Skeletal muscle satellite cell (primary cell): ENCODE measurements at regions not wholly inside any gene's neighbourhood (a gene's known extent, or its start where the extent isn't known, plus 50 kb on each side); places are given as distances from the start of the nearest gene placed in this dataset.
"Not testable (repeated sequence)": the region's sequence is repeated elsewhere in the genome, so short reads cannot be mapped to it uniquely, and the experiment has no call there.

ENCODE experiments used
- H3K27me3 ChIP-seq: 2 replicates; pipeline ENCODE4 v1.7.0; 2013; ENCODE audit warnings: low read length; ENCODE audit not compliant: control insufficient read depth, insufficient read depth
- H3K36me3 ChIP-seq: 2 replicates; pipeline ENCODE4 v1.7.0; 2013; ENCODE audit warnings: mild to moderate bottlenecking, control low read depth, low read length; ENCODE audit not compliant: insufficient read depth
- H3K4me1 ChIP-seq: 2 replicates; pipeline ENCODE4 v1.7.0; 2013; ENCODE audit warnings: low read length; ENCODE audit not compliant: control insufficient read depth, insufficient read depth
- H3K4me2 ChIP-seq: 2 replicates; pipeline ENCODE4 v1.7.0; 2013; ENCODE audit warnings: mild to moderate bottlenecking, low read length
- H3K4me3 ChIP-seq: 2 replicates; pipeline ENCODE4 v1.7.0; 2013; ENCODE audit warnings: low read length
- H3K9ac ChIP-seq: 2 replicates; pipeline ENCODE4 v1.7.0; 2013; ENCODE audit warnings: mild to moderate bottlenecking, low read depth, low read length, moderate library complexity
- H3K9me3 ChIP-seq: replicated peaks from 2 replicates; pipeline ENCODE4 v1.7.0; 2013; ENCODE audit warnings: mild to moderate bottlenecking, control low read depth, low read length

DNA sequence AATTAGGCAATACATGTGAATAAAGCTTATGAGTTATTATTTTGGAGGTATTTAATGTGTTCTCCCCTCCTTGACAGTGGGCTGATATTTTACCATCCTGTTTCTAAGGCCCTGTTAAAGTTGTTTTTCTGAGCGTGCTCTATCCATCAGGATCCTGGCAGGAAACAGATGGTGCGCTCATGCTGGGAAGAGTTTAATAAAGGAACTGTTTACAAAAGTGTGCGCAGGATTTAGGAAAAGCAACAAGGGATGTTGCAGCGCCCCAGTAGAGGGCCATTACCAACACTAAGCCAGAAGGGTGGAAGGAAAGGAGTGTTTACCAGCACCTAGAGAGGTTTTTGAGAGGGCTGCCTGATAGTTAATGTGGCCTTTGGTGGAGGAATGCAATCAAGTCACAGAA lies 374.5 kb downstream of the KCNRG start:
- Histone ChIP-seq H3K9ac (no peak overlapping the region), H3K9me3 (no peaks in the 10 kb centered on the region), H3K27me3 (no peaks in the 10 kb centered on the region), H3K4me3 (no peak overlapping the region), H3K4me2 (no peak overlapping the region), H3K36me3 (no peaks in the 10 kb centered on the region), H3K4me1 (peaks cover 32% of the 10 kb centered on the region)

DNA sequence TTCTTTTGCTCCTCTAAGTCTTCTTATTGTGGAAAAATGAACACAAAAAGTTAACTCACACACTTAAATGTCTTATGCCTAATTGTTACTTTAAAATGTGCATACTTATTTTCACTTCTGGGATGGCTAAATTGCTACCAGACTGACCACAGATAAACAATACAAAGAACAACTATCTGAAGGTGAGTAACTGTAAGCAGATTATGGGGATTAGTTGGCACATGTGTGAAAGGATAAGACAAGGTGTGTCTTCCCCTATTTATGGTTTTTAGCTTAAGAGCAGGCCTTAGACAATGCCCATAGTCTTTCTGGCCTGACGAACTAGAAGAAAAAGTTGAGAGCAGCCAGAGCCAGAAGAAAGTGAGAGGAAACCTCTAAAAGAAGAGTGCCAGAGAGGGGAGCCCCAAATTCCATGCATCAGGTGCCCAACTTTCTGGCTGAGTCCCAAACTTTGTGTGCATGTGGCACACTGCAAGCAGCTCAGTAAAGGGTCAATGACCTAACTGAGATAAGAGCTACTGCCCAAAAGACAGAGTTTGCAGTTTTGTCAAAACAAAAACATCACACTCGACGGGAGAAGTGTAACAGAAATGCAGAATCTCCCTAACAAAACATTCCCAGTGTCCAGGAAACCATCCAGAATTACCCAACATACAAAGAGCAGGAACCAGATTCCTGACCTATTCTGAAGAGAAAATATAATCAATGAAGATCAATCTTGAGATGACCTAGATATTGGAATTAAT lies 375.4 kb downstream of the KCNRG start:
- no peak overlapping the region for H3K9ac ChIP-seq
- H3K4me2 ChIP-seq = no peak overlapping the region

DNA sequence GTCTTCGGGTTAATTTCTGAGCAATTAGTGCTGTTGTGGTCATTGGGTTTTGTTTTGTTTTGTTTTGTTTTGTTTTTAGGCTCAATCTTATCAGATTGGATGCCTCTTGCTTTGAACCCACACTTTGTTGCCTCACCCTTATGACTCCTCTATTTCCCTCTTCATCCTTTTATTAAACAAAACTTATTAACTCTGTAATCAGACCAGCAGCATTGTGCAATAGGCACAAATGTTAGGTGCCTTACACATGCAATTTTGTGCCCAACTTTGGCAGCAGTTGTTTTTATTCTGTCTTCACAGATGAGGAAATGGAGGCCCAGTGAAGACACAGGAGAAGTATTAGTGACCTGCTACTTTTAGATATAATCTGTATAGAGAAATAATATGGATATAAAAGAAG lies 377.7 kb downstream of the KCNRG start:
- Histone ChIP-seq H3K4me2 (no peak overlapping the region), H3K9me3 (no peaks in the 10 kb centered on the region), H3K27me3 (no peaks in the 10 kb centered on the region), H3K4me3 (no peak overlapping the region), H3K4me1 (peaks cover 8% of the 10 kb centered on the region), H3K36me3 (no peaks in the 10 kb centered on the region), H3K9ac (no peak overlapping the region)

More for the DNA sequence above, 375.4 kb downstream of the KCNRG start:
- Histone ChIP-seq H3K4me1 (peaks cover 31% of the 10 kb centered on the region), H3K36me3 (no peaks in the 10 kb centered on the region), H3K9me3 (no peaks in the 10 kb centered on the region), H3K27me3 (no peaks in the 10 kb centered on the region), H3K4me3 (no peak overlapping the region)

DNA sequence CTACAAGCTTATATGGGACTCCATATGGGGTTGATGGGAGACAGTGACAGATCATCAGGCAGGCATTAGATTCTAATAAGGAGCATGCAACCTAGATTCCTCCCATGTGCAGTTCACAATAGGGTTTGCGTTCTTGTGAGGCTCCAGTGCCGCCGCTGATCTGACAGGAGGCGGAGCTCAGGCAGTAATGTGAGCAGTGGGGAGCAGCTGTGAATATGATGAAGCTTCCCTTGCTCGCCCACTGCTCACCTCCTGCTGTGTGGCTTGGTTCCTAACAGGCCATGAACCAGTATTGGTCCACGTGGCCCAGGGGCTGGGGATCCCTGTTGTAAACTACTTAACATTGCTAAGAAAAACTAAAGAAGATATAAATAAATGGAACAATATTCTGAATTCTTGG lies 378.4 kb downstream of the KCNRG start:
- no peak overlapping the region for H3K9ac ChIP-seq
- no peak overlapping the region for H3K4me3 ChIP-seq
- no peaks in the 10 kb centered on the region for H3K36me3 ChIP-seq
- H3K27me3 ChIP-seq = no peaks in the 10 kb centered on the region
- no peak overlapping the region for H3K4me2 ChIP-seq
- peaks cover 8% of the 10 kb centered on the region for H3K4me1 ChIP-seq
- no peaks in the 10 kb centered on the region for H3K9me3 ChIP-seq

DNA sequence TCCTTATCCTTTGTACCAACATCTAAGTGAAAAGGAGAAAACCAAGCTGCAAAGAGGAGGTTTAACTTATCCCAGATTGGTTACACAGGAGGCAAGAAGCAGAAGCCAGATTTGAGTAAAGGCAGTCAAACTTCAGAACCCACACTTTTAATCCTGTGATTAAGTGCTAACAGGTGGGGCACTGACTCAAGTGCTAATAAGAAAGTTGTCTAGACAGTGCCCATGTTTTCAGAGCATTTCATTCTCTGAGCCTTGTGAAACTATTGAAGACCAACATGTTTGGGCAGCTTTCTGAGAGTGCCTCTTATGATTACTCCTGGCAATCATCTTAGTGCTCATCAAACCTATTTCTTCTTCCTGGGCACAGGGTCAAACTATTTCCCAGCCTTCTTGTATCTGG lies 380.8 kb downstream of the KCNRG start:
- H3K4me3 ChIP-seq = no peak overlapping the region
- no peaks in the 10 kb centered on the region for H3K9me3 ChIP-seq
- no peaks in the 10 kb centered on the region for H3K36me3 ChIP-seq
- H3K9ac ChIP-seq = no peak overlapping the region
- no peak overlapping the region for H3K4me2 ChIP-seq
- peaks cover 18% of the 10 kb centered on the region for H3K4me1 ChIP-seq
- H3K27me3 ChIP-seq = no peaks in the 10 kb centered on the region

DNA sequence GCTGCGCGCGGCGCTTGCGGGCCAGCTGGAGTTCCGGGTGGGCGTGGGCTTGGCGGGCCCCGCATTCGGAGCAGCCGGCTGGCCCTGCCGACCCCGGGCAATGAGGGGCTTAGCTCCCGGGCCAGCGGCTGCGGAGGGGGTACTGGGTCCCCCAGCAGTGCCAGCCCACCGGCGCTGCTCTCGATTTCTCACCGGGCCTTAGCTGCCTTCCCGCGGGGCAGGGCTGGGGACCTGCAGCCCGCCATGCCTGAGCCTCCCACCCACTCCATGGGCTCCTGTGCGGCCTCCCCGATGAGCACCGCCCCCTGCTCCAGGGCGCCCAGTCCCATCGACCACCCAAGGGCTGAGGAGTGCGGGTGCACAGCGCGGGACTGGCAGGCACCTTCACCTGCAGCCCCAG lies 381.4 kb downstream of the KCNRG start:
- not testable (repeated sequence) for H3K9ac ChIP-seq, H3K4me2 ChIP-seq, H3K27me3 ChIP-seq, H3K36me3 ChIP-seq, H3K4me3 ChIP-seq, H3K9me3 ChIP-seq
- peaks cover 24% of the 10 kb centered on the region for H3K4me1 ChIP-seq

DNA sequence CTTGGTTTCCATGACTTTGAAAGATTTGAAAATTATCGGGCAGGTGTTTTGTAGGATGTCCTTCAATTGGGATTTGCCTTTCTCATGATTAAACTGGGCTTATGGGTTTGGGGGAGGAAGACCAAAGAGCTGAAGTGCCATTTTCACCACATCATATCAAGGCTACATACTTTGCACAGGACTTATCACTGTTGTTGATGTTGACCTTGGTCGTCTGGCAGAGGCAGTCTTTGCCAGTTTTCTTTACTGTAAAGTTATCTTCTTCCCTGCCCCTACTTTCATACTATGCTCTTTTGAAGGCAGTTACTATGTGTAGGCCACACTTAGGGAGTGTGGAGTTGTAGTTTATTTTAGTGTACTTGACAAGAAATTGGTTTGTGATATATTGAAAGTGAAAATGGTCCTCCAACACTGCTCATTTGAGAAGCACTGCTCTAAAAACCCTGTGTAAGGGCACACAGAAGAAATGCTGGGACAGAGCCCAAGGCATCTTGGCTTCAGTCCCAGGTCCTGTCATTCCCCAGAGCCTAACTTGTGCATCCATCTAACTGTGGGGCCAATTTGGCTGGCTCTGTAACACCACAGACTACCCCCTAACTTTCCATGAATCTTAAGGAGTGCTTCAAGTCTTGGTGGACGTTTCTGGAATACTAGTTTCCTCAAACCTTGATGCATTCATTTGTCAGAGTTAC lies 384.9 kb downstream of the KCNRG start:
- no peak overlapping the region for H3K9ac ChIP-seq
- no peak overlapping the region for H3K4me3 ChIP-seq
- H3K4me1 ChIP-seq = peaks cover 26% of the 10 kb centered on the region

DNA sequence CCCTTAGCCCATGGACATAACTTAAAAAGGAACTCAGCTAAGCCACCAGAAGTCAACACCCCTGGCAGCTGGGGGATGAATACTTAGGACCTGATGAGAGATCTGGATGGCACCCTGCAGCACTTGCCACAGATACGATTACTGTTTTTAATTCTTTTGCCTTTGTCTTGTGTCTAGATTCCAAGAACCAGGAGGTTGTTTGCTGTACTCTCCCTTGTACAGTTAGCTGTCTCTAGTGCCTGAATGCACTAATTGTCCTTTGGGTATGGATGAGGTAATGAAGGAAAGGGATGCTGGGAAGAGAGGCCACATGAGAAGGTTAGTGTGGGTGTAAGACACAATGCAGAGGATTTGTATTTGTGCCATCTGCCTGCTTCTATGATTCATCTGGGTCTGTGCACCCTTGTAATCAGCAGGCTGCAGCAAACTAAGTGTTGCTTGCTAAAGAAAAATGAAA lies 385.8 kb downstream of the KCNRG start:
- Histone ChIP-seq H3K36me3 (no peaks in the 10 kb centered on the region), H3K27me3 (peaks cover 7% of the 10 kb centered on the region), H3K4me3 (peak overlapping the region; percentile 28), H3K9me3 (no peaks in the 10 kb centered on the region), H3K9ac (no peak overlapping the region), H3K4me1 (peaks cover 26% of the 10 kb centered on the region), H3K4me2 (peak overlapping the region; percentile 69)

More for the DNA sequence above, 384.9 kb downstream of the KCNRG start:
- H3K36me3 ChIP-seq = no peaks in the 10 kb centered on the region
- H3K4me2 ChIP-seq = no peak overlapping the region
- H3K27me3 ChIP-seq = peaks cover 7% of the 10 kb centered on the region
- no peaks in the 10 kb centered on the region for H3K9me3 ChIP-seq

DNA sequence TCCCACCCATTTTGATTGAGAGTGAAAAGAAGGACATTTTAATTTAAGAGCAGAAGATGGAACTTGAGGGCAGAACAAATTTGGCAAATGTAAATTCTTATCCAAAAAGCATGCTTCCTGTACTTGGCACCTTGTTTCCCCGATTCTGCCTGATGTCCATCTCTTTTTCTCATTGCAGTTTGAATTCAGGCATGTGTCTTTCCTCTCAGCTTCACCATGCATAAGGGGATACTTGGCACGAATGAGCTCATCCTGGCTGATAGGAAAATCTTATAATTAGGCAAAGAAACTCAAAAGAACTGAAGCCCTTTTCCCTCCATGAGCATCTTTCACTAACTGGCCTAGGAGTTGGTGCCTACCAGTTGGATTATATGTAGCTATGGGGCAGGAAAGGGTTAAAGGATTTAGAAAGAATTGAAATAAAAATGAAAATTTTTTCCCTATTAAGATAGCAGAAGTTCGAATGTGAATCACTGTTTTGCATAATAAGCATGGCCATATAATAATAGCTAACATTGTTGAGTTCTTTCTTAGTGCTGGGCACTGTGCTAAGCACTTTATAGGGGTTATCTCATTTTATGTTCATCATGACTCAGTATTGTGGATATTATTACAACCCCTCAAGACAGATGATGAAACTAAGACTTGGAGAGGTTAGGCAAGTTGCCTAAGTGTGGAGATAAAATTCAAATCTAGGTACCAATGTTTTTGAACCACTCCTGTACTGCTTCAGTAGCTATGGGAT lies 386.6 kb downstream of the KCNRG start:
- Histone ChIP-seq H3K27me3 (peaks cover 7% of the 10 kb centered on the region), H3K4me3 (peak overlapping the region; percentile 28), H3K9ac (no peak overlapping the region), H3K9me3 (no peaks in the 10 kb centered on the region), H3K36me3 (no peaks in the 10 kb centered on the region), H3K4me2 (peak overlapping the region; percentile 69), H3K4me1 (peaks cover 26% of the 10 kb centered on the region)

DNA sequence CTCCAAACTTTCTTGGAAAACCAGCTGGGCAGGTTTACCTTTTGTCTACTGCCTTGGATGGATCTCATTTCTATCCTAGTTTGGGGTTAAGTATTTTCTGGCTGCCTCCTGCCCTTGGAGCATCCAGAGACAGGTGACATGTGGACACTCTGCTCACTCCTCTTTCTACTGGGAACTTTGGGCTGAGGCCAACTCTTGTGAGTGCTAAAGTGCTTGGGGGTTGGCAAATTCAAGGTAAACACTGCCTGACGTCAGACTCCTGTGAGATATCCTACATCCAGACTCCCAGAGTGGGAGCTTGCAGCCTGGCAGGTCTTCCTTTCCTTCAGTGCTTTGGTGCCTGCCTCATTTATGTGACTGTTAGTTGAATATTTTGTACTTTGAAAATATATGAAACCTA lies 388.1 kb downstream of the KCNRG start:
- peaks cover 7% of the 10 kb centered on the region for H3K27me3 ChIP-seq
- no peaks in the 10 kb centered on the region for H3K36me3 ChIP-seq
- H3K9me3 ChIP-seq = no peaks in the 10 kb centered on the region
- H3K4me3 ChIP-seq = no peak overlapping the region
- peaks cover 26% of the 10 kb centered on the region for H3K4me1 ChIP-seq
- H3K4me2 ChIP-seq = no peak overlapping the region
- no peak overlapping the region for H3K9ac ChIP-seq

DNA sequence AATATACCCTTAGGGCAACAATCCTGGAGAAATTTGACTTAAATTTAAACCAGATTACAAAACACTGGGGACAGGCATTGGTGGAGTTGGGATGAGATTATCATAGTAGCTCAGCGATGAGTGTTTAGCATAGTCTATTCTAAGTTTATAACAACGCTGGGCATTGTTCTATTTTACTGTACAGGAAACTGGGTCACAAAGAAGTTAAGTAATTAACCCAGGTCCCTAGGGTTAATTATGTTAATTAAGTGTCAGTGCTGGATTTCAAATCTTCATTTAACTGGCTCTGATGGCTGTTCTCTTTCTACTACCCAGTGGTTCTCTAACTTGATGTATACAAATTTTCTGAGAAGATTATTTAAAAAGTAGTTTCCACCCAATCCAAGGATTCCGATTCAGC lies 388.9 kb downstream of the KCNRG start:
- peaks cover 7% of the 10 kb centered on the region for H3K27me3 ChIP-seq

More for the DNA sequence above, 388.9 kb downstream of the KCNRG start:
- no peak overlapping the region for H3K4me2 ChIP-seq
- H3K4me1 ChIP-seq = peaks cover 26% of the 10 kb centered on the region
- no peak overlapping the region for H3K4me3 ChIP-seq
- no peak overlapping the region for H3K9ac ChIP-seq
- no peaks in the 10 kb centered on the region for H3K9me3 ChIP-seq
- H3K36me3 ChIP-seq = no peaks in the 10 kb centered on the region
